K562 (cell line): ENCODE measurements at regions not wholly inside any gene's neighbourhood (a gene's known extent, or its start where the extent isn't known, plus 50 kb on each side); places are given as distances from the start of the nearest gene placed in this dataset.

Source experiments
- HDAC1 ChIP-seq, 2 experiments: fragments of 450-650 bp; IDR thresholded peaks; 2 replicates each; pipeline ENCODE4 v1.6.1; 2016 to 2017; ENCODE audit warnings: inconsistent platforms in 1 of 2, mild to moderate bottlenecking in 1 of 2, moderate library complexity in 1 of 2
- MTA3 ChIP-seq: fragments of 450-650 bp; formaldehyde crosslinking; IDR thresholded peaks from 2 replicates; pipeline ENCODE4 v1.6.1; 2017; ENCODE audit warnings: mild to moderate bottlenecking, borderline replicate concordance
- POLR2AphosphoS5 ChIP-seq: IDR thresholded peaks from 2 replicates; pipeline ENCODE4 v1.6.1; 2011; ENCODE audit warnings: mild to moderate bottlenecking, low read depth, low read length, moderate library complexity; ENCODE audit not compliant: control insufficient read depth, insufficient read depth
- ZBTB33 ChIP-seq: sonication (generic); formaldehyde crosslinking; IDR thresholded peaks from 2 replicates; pipeline ENCODE4 v1.8.1; 2023; ENCODE audit warnings: mild to moderate bottlenecking, missing genetic modification reagents

DNA sequence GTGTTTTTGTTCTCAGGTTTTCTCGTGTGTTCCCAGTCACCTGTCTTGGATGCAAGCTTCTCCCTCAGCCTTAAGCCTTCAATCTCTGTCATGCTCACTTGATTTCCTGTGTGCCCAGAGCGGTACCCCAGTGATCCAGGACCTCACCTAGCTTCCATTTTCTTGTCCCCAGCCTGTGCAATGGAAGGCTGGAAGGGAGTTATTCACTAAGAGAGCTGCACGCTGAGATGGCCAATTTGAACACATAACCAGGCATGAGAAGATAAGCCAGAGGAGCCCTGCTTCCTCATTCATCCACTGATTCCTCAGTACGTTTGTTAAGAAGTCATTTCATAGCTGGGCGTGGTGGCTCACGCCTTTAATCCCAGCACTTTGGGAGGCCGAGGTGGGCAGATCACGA lies 130.8 kb upstream of the SERPINE2 start:
- TF ChIP-seq POLR2AphosphoS5 (no peak), MTA3 (no peak), ZBTB33 (CRISPR knock-in tag) (no peak), HDAC1 (IDR thresholded peaks at IDR 0.05) (no peak)
